ENCODE measurements at regions not wholly inside any gene's neighbourhood (a gene's known extent, or its start where the extent isn't known, plus 50 kb on each side); places are given as distances from the start of the nearest gene placed in this dataset.
"Not testable (repeated sequence)": the region's sequence is repeated elsewhere in the genome, so short reads cannot be mapped to it uniquely, and the experiment has no call there.

DNA sequence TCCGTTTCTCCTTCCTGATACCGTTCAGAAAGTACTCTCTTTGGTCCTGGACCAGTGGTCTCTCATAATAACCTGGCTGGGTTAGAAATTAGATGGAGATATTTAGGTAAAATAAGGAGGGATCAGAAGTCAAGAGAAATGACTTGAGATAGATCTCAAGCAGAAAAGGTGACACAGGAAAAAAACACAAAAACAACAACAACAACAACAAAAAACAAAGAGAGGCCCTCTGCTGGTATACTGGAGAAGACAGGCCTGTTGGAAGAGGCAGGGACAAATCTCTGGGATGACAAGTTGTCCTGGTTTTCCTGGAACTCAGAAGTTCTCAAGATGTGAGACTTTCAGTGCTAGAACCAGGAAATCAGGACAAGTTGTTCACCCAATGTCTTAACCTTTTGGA lies 430.5 kb downstream of the SHISA9 start:
- no peaks in the 10 kb centered on the region for H3K4me1 ChIP-seq
- no peak for ATAC-seq
- intact Hi-C loops (cut with DNase I) = no loop called here
- H3K27me3 ChIP-seq (ENCODE audit: low read depth) = no peaks in the 10 kb centered on the region
- DNase-seq = no peak
- H3K9me3 ChIP-seq = no peaks in the 10 kb centered on the region
- H3K27ac ChIP-seq = no peak overlapping the region
- TF ChIP-seq CTCF (IDR thresholded peaks at IDR 0.05) = no peak
- no peak overlapping the region for H3K4me3 ChIP-seq
- H3K36me3 ChIP-seq = no peaks in the 10 kb centered on the region

DNA sequence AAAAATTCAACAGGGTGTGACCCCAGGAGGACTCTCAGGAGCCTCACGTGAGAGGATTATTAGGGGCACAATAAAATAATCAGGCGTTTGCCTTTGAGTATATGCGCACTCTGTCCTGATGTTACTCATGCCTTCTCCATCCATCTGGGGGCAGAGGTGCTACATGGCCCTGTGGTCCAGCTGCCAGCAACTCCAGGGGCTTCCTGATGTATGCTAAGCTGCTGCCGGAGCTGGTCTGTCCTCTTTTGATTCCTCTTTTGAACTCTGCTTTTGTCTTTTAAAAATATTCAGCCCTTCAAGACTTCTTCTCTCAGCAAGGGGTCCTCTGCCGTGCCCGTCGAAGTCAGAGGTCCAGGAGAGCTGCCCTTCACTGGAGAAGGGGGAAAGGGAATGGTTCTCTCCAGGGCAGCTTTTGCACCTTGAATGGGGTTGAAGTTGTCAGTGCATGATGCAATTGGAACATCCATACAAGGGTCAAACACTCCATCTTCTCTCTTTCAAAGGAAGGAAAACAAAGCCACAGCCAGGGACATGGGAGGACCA lies 431.4 kb downstream of the SHISA9 start:
- intact Hi-C loops (cut with DNase I) = no loop called here
- no peak for TF ChIP-seq CTCF (IDR thresholded peaks at IDR 0.05)

GRCh38 chr16:13333336-13333735 lies 431.9 kb downstream of the SHISA9 start:
- Histone ChIP-seq H3K27me3 (ENCODE audit: low read depth) (no peaks in the 10 kb centered on the region), H3K36me3 (no peaks in the 10 kb centered on the region), H3K4me3 (no peak overlapping the region), H3K4me1 (no peaks in the 10 kb centered on the region), H3K9me3 (no peaks in the 10 kb centered on the region), H3K27ac (no peak overlapping the region)
- intact Hi-C loops (cut with DNase I) = no loop called here
- TF ChIP-seq CTCF (IDR thresholded peaks at IDR 0.05) = no peak
- DNase-seq (no peak), ATAC-seq (no peak)

More for the DNA sequence above, 431.4 kb downstream of the SHISA9 start:
- DNase-seq (no peak), ATAC-seq (no peak)
- Histone ChIP-seq H3K36me3 (no peaks in the 10 kb centered on the region), H3K9me3 (no peaks in the 10 kb centered on the region), H3K27me3 (ENCODE audit: low read depth) (no peaks in the 10 kb centered on the region), H3K4me3 (no peak overlapping the region), H3K4me1 (no peaks in the 10 kb centered on the region), H3K27ac (no peak overlapping the region)

GRCh38 chr16:13335879-13336278 lies 434.5 kb downstream of the SHISA9 start:
- Histone ChIP-seq H3K27ac (no peak overlapping the region), H3K27me3 (ENCODE audit: low read depth) (no peaks in the 10 kb centered on the region), H3K4me1 (no peaks in the 10 kb centered on the region), H3K36me3 (no peaks in the 10 kb centered on the region), H3K9me3 (no peaks in the 10 kb centered on the region), H3K4me3 (no peak overlapping the region)
- DNase-seq (no peak), ATAC-seq (no peak)
- intact Hi-C loops (cut with DNase I) = no loop called here
- no peak for TF ChIP-seq CTCF (IDR thresholded peaks at IDR 0.05)

GRCh38 chr16:13336335-13336734 lies 434.9 kb downstream of the SHISA9 start:
- no peak for ATAC-seq
- intact Hi-C loops (cut with DNase I) = no loop called here

GRCh38 chr16:13336907-13337881 lies 435.8 kb downstream of the SHISA9 start:
- ATAC-seq; H3K4me3 ChIP-seq; H3K27me3 ChIP-seq (ENCODE audit: low read depth); H3K9me3 ChIP-seq; H3K27ac ChIP-seq; H3K36me3 ChIP-seq; intact Hi-C loops (cut with DNase I); H3K4me1 ChIP-seq; DNase-seq: not testable (repeated sequence)

More at GRCh38 chr16:13336335-13336734, 434.9 kb downstream of the SHISA9 start:
- Histone ChIP-seq H3K9me3 (no peaks in the 10 kb centered on the region), H3K27ac (no peak overlapping the region), H3K4me3 (no peak overlapping the region), H3K4me1 (no peaks in the 10 kb centered on the region), H3K27me3 (ENCODE audit: low read depth) (no peaks in the 10 kb centered on the region), H3K36me3 (no peaks in the 10 kb centered on the region)
- no peak for TF ChIP-seq CTCF (IDR thresholded peaks at IDR 0.05)
- DNase-seq = no peak
